ENCODE measurements at regions not wholly inside any gene's neighbourhood (a gene's known extent, or its start where the extent isn't known, plus 50 kb on each side); places are given as distances from the start of the nearest gene placed in this dataset.
"Not testable (repeated sequence)": the region's sequence is repeated elsewhere in the genome, so short reads cannot be mapped to it uniquely, and the experiment has no call there.

GRCh38 chr20:47441774-47442150 is 59.9 kb upstream of the NCOA3 start:
- DNase-seq (ENCODE audit: low spot score) = no peak

GRCh38 chr20:47443060-47443459 is 58.6 kb upstream of the NCOA3 start:
- DNase-seq (ENCODE audit: low spot score) = not testable (repeated sequence)

DNA sequence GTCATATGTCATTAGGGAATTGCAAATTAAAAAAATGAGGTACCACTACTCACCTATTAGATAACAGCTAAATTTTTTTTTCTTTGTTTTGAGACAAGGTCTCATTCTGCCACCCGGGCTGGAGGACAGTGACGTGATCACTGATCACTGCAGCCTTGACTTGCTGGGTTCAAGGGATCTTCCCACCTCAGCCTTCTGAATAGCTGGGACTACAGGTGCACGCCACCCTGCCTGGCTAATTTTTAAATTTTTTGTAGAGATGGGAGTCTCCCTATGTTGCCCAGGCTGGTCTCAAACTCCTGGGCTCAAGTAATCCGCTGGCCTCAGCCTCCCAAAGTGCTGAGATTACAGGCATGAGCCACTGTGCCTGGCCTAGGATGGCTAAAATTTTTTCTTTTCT is 57.1 kb upstream of the NCOA3 start:
- no peak for DNase-seq (ENCODE audit: low spot score)

DNA sequence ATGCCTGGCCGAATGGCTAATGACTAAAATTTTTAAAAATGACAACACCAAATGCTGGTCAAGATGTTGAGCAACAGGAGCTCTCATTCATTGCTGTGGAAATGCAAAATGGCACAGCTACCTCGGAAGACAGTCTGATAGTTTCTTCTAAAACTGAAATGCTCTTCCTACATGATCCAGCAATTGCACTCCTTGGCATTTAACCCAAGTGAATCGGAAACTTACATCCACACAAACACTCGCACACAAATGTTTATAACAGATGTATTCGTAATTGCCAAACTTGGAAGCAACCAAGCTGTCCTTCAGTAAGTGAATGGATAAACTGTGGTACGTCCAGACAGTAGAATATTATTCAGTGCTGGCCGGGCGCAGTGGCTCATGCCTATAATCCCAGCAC is 56.4 kb upstream of the NCOA3 start:
- DNase-seq (ENCODE audit: low spot score) = no peak

- DNase-seq (ENCODE audit: low spot score) = not testable (repeated sequence)
These were observed 54.1 kb upstream of the NCOA3 start for GRCh38 chr20:47447350-47448296.

DNA sequence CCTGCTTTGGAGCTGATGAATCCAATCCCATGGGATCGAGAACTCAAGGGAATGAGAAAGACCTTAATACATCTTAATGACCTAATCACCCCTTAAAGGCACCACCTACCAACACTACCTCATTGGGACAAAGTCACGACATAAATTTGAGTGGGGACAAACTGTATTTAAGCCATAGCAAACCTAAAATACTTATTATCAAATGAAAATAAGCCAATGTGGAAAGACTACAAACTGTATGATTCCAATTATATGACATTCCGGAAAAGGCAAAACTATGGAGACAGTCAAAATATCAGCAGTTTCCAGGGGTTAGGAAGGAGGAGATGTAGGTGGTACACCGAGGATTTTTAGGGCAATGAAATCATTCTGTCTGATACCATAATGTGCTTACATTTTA is 53.3 kb upstream of the NCOA3 start:
- DNase-seq (ENCODE audit: low spot score) = no peak

DNA sequence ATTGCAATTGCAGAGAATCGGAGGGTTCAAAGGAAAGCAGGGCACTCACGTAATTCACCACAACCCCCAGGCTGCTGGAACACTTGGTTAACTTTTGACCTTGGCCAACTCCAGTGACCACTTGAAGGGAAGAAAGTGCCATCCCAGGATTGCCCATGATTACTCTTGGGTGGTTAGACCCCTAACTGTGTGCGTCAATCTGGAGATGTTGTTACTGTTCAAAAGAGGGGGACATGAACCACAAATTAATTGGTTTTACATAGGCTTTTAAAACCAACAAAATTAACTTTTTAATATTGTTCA is 50.1 kb upstream of the NCOA3 start:
- DNase-seq (ENCODE audit: low spot score) = no peak

All from AG08395 (cell line).